ENCODE measurements at regions not wholly inside any gene's neighbourhood (a gene's known extent, or its start where the extent isn't known, plus 50 kb on each side); places are given as distances from the start of the nearest gene placed in this dataset.

GRCh38 chr9:18350995-18351595 lies 122.9 kb upstream of the ADAMTSL1 start:
- no peak for TF ChIP-seq CTCF (IDR thresholded peaks at IDR 0.05)
- no peak for TF ChIP-seq POLR2A (IDR thresholded peaks at IDR 0.05)
- no peak for TF ChIP-seq POLR2AphosphoS5 (IDR thresholded peaks at IDR 0.05)
- Histone ChIP-seq H3K9me3 (no peaks in the 10 kb centered on the region), H3K4me1 (replicated peaks) (no peaks in the 10 kb centered on the region), H3K36me3 (no peaks in the 10 kb centered on the region), H3K27me3 (replicated peaks; ENCODE audit: insufficient read depth) (no peaks in the 10 kb centered on the region), H3K27ac (no peak overlapping the region), H3K4me3 (no peak overlapping the region)
- DNase-seq (ENCODE audit: low spot score) = no peak
- intact Hi-C loops (cut with DNase I) = no loop called here
- WGBS = 70% methylated on average over 4 of the region's 4 CpGs

- no peak overlapping the region for H3K27ac ChIP-seq
- H3K27me3 ChIP-seq (replicated peaks; ENCODE audit: insufficient read depth) = no peaks in the 10 kb centered on the region
- WGBS = 77% methylated on average over 3 of the region's 3 CpGs
- TF ChIP-seq CTCF (IDR thresholded peaks at IDR 0.05) (no peak), POLR2A (IDR thresholded peaks at IDR 0.05) (no peak)
- no peaks in the 10 kb centered on the region for H3K36me3 ChIP-seq
- H3K4me3 ChIP-seq = no peak overlapping the region
- no peak for DNase-seq (ENCODE audit: low spot score)
- intact Hi-C loops (cut with DNase I) = no loop called here
- no peaks in the 10 kb centered on the region for H3K9me3 ChIP-seq
- no peaks in the 10 kb centered on the region for H3K4me1 ChIP-seq (replicated peaks)
Measured at GRCh38 chr9:18352711-18353110, 121.2 kb upstream of the ADAMTSL1 start.

- Histone ChIP-seq H3K36me3 (no peaks in the 10 kb centered on the region), H3K4me3 (no peak overlapping the region), H3K4me1 (replicated peaks) (no peaks in the 10 kb centered on the region), H3K27ac (no peak overlapping the region), H3K9me3 (no peaks in the 10 kb centered on the region), H3K27me3 (replicated peaks; ENCODE audit: insufficient read depth) (no peaks in the 10 kb centered on the region)
- DNase-seq (ENCODE audit: low spot score) = no peak
- TF ChIP-seq POLR2A (IDR thresholded peaks at IDR 0.05) (no peak), POLR2AphosphoS5 (IDR thresholded peaks at IDR 0.05) (no peak), CTCF (IDR thresholded peaks at IDR 0.05) (no peak)
- intact Hi-C loops (cut with DNase I) = no loop called here
Measured at GRCh38 chr9:18353473-18353872, 120.5 kb upstream of the ADAMTSL1 start.

DNA sequence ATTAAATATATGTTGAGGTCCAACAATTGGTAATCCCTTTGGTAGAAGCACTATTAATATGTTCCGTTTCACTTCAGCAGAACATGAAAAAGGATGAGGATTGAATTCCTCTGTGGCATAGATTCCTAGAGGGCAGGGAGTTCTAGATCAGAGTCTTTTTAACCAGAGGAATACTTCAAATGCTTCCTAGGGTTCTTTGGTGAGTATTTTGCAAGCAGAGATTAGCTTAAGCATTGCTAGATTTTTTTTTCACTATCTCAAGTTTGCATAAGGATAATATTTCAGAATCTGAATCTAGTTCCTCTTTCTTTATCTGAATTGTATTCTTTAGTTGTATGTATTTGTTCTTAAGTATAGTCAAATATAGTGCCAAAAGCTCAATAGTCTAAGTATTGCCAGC lies 116.6 kb upstream of the ADAMTSL1 start:
- Histone ChIP-seq H3K36me3 (no peaks in the 10 kb centered on the region), H3K27ac (no peak overlapping the region), H3K4me1 (replicated peaks) (no peaks in the 10 kb centered on the region), H3K9me3 (no peaks in the 10 kb centered on the region), H3K27me3 (replicated peaks; ENCODE audit: insufficient read depth) (no peaks in the 10 kb centered on the region), H3K4me3 (no peak overlapping the region)
- TF ChIP-seq POLR2A (IDR thresholded peaks at IDR 0.05) (no peak), CTCF (IDR thresholded peaks at IDR 0.05) (no peak), POLR2AphosphoS5 (IDR thresholded peaks at IDR 0.05) (no peak)
- intact Hi-C loops (cut with DNase I) = no loop called here
- WGBS = 91% methylated on average over 1 of the region's 1 CpG
- no peak for DNase-seq (ENCODE audit: low spot score)

DNA sequence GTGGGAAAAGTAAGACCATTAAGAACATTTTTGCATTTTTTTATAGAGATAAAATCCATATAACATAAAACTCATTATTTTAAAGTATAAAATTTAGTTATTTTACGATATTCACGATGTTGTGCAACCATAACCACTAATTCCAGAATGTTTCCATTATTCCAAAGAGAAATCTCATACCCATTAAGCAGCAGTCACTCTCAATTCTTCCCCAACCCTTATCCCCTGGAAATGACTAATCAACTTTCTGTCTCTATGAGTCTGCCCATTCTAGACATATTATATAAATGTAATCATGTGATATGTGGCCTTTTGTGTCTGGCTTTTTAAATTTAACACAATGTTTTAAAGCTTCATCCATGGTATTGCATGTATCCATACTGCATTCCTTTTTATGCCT lies 115.6 kb upstream of the ADAMTSL1 start:
- Histone ChIP-seq H3K27me3 (replicated peaks; ENCODE audit: insufficient read depth) (no peaks in the 10 kb centered on the region), H3K36me3 (no peaks in the 10 kb centered on the region), H3K4me3 (no peak overlapping the region), H3K27ac (no peak overlapping the region), H3K9me3 (no peaks in the 10 kb centered on the region), H3K4me1 (replicated peaks) (no peaks in the 10 kb centered on the region)
- WGBS = 99% methylated on average over 2 of the region's 2 CpGs
- TF ChIP-seq POLR2AphosphoS5 (IDR thresholded peaks at IDR 0.05) = no peak
- no peak for TF ChIP-seq CTCF (IDR thresholded peaks at IDR 0.05)
- TF ChIP-seq POLR2A (IDR thresholded peaks at IDR 0.05) = no peak
- DNase-seq (ENCODE audit: low spot score) = no peak
- intact Hi-C loops (cut with DNase I) = no loop called here

Data from prostate gland (tissue), 2 donors.